ENCODE measurements at regions not wholly inside any gene's neighbourhood (a gene's known extent, or its start where the extent isn't known, plus 50 kb on each side); places are given as distances from the start of the nearest gene placed in this dataset.

- no peak for TF ChIP-seq CTCF (conservative IDR thresholded peaks at IDR 0.05; ENCODE audit: low read depth, low read length)
- DNase-seq (ENCODE audit: low read depth): no peak
- no peak overlapping the region for H3K4me3 ChIP-seq (ENCODE audit: low read depth, low read length)
Measured at GRCh38 chr9:11708899-11709298, 984.3 kb upstream of the TYRP1 start.

- DNase-seq (ENCODE audit: low read depth): no peak
- no peak overlapping the region for H3K4me3 ChIP-seq (ENCODE audit: low read depth, low read length)
- TF ChIP-seq CTCF (conservative IDR thresholded peaks at IDR 0.05; ENCODE audit: low read depth, low read length): no peak
Measured at GRCh38 chr9:11709567-11709966, 983.6 kb upstream of the TYRP1 start.

- H3K4me3 ChIP-seq (ENCODE audit: low read depth, low read length): no peak overlapping the region
- TF ChIP-seq CTCF (conservative IDR thresholded peaks at IDR 0.05; ENCODE audit: low read depth, low read length): no peak
- DNase-seq (ENCODE audit: low read depth): no peak
Measured at GRCh38 chr9:11713077-11713476, 980.1 kb upstream of the TYRP1 start.

- TF ChIP-seq CTCF (conservative IDR thresholded peaks at IDR 0.05; ENCODE audit: low read depth, low read length): no peak
- DNase-seq (ENCODE audit: low read depth): no peak
- H3K4me3 ChIP-seq (ENCODE audit: low read depth, low read length): no peak overlapping the region
Measured at GRCh38 chr9:11722957-11723356, 970.2 kb upstream of the TYRP1 start.

GRCh38 chr9:11726659-11727058 lies 966.5 kb upstream of the TYRP1 start:
- no peak for DNase-seq (ENCODE audit: low read depth)
- TF ChIP-seq CTCF (conservative IDR thresholded peaks at IDR 0.05; ENCODE audit: low read depth, low read length): no peak
- no peak overlapping the region for H3K4me3 ChIP-seq (ENCODE audit: low read depth, low read length)

GRCh38 chr9:11735391-11735790 lies 957.8 kb upstream of the TYRP1 start:
- H3K4me3 ChIP-seq (ENCODE audit: low read depth, low read length): no peak overlapping the region
- no peak for DNase-seq (ENCODE audit: low read depth)
- TF ChIP-seq CTCF (conservative IDR thresholded peaks at IDR 0.05; ENCODE audit: low read depth, low read length): no peak

GRCh38 chr9:11742471-11742870 lies 950.7 kb upstream of the TYRP1 start:
- no peak overlapping the region for H3K4me3 ChIP-seq (ENCODE audit: low read depth, low read length)
- DNase-seq (ENCODE audit: low read depth): no peak
- TF ChIP-seq CTCF (conservative IDR thresholded peaks at IDR 0.05; ENCODE audit: low read depth, low read length): no peak
